H54 (cell line): ENCODE measurements at regions not wholly inside any gene's neighbourhood (a gene's known extent, or its start where the extent isn't known, plus 50 kb on each side); places are given as distances from the start of the nearest gene placed in this dataset.
"Not testable (repeated sequence)": the region's sequence is repeated elsewhere in the genome, so short reads cannot be mapped to it uniquely, and the experiment has no call there.

Source experiments
- DNase-seq: peaks from one replicate; pipeline ENCODE4 v3.0.0; 2011; ENCODE audit warnings: low spot score, mixed read lengths; ENCODE audit not compliant: insufficient read length
- FAIRE-seq: peaks from 3 replicates; lab custom pipeline; 2011; peaks lifted over from hg19 to GRCh38; lab: Jason Lieb, UNC
- POLR2A ChIP-seq: IDR thresholded peaks from 2 replicates; pipeline ENCODE4 v1.6.1; 2011; ENCODE audit warnings: low read depth, mild to moderate bottlenecking, low read length

- FAIRE-seq (no peak), DNase-seq (no peak)
- TF ChIP-seq POLR2A: no peak
These were observed 183.6 kb upstream of the MAP2 start for GRCh38 chr2:209240204-209240603.

- TF ChIP-seq POLR2A: no peak
- FAIRE-seq: no peak
- DNase-seq: no peak
These were observed 170.3 kb upstream of the MAP2 start for GRCh38 chr2:209253544-209253943.

- DNase-seq: no peak
- no peak for TF ChIP-seq POLR2A
- no peak for FAIRE-seq
These were observed 164.1 kb upstream of the MAP2 start for GRCh38 chr2:209259767-209260166.

- DNase-seq: no peak
- no peak for FAIRE-seq
- TF ChIP-seq POLR2A: no peak
These were observed 163.6 kb upstream of the MAP2 start for GRCh38 chr2:209260281-209260680.

- DNase-seq: not testable (repeated sequence)
These were observed 162.3 kb upstream of the MAP2 start for GRCh38 chr2:209261366-209262053.

GRCh38 chr2:209269024-209269423 lies 154.8 kb upstream of the MAP2 start:
- DNase-seq: no peak
- TF ChIP-seq POLR2A: no peak
- FAIRE-seq: no peak

More at GRCh38 chr2:209261366-209262053, 162.3 kb upstream of the MAP2 start:
- not testable (repeated sequence) for FAIRE-seq

- FAIRE-seq (no peak), DNase-seq (no peak)
- no peak for TF ChIP-seq POLR2A
These were observed 147.8 kb upstream of the MAP2 start for GRCh38 chr2:209276000-209276399.

- FAIRE-seq: no peak
- no peak for TF ChIP-seq POLR2A
These were observed 146.4 kb upstream of the MAP2 start for GRCh38 chr2:209277444-209277843.

GRCh38 chr2:209298601-209299000 lies 125.2 kb upstream of the MAP2 start:
- DNase-seq: no peak
- FAIRE-seq: no peak
- TF ChIP-seq POLR2A: no peak

More at GRCh38 chr2:209277444-209277843, 146.4 kb upstream of the MAP2 start:
- no peak for DNase-seq

GRCh38 chr2:209299478-209299877 lies 124.4 kb upstream of the MAP2 start:
- FAIRE-seq, DNase-seq: not testable (repeated sequence)

GRCh38 chr2:209300766-209301165 lies 123.1 kb upstream of the MAP2 start:
- not testable (repeated sequence) for FAIRE-seq, DNase-seq

- FAIRE-seq (no peak), DNase-seq (no peak)
- TF ChIP-seq POLR2A: no peak
These were observed 118.8 kb upstream of the MAP2 start for GRCh38 chr2:209305026-209305425.

GRCh38 chr2:209305746-209306196 lies 118.1 kb upstream of the MAP2 start:
- TF ChIP-seq POLR2A: no peak
- DNase-seq (no peak), FAIRE-seq (no peak)

GRCh38 chr2:209307161-209308001 lies 116.5 kb upstream of the MAP2 start:
- DNase-seq (no peak), FAIRE-seq (no peak)
- no peak for TF ChIP-seq POLR2A
